MM.1S (cell line): ENCODE measurements at regions not wholly inside any gene's neighbourhood (a gene's known extent, or its start where the extent isn't known, plus 50 kb on each side); places are given as distances from the start of the nearest gene placed in this dataset.

ENCODE experiments used
- EZH2 ChIP-seq: fragments of 300-600 bp; sonication (generic); optimal IDR thresholded peaks from 2 replicates; pipeline ENCODE3; 2017; ENCODE audit warnings: low read depth, mild to moderate bottlenecking, antibody characterized with exemption, low read length, mixed read lengths
- TF ChIP-seq, protein P1 (sequence below): fragments of 300-600 bp; sonication (generic); IDR thresholded peaks from 2 replicates; pipeline ENCODE4 v1.5.1; 2016; ENCODE audit warnings: antibody characterized with exemption, low read length, mixed read lengths

DNA sequence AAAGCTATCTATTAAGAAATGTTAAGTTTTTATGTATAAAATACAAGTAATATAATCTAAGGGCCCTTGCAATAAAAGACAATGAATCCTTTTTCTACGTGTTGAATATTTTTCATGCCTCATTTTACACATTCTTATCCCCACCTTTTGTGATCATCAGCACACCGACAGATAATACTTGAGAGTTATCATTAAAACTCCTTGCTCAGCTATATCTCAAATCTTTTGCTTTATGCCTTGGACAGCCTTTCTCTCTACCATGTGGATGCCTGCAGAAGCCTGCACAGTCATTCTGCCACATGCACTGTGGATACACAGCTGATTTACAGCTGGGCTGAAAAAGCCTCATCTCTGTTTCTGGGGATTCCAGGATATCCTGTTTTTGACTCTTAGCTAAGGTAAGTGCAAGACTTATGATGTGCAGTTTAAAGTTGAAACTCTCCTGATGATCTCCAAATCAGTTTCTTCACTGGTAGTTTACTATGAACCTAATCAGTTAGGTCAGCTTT lies 1565.1 kb downstream of the SI start:
- TF ChIP-seq, protein P1, sequence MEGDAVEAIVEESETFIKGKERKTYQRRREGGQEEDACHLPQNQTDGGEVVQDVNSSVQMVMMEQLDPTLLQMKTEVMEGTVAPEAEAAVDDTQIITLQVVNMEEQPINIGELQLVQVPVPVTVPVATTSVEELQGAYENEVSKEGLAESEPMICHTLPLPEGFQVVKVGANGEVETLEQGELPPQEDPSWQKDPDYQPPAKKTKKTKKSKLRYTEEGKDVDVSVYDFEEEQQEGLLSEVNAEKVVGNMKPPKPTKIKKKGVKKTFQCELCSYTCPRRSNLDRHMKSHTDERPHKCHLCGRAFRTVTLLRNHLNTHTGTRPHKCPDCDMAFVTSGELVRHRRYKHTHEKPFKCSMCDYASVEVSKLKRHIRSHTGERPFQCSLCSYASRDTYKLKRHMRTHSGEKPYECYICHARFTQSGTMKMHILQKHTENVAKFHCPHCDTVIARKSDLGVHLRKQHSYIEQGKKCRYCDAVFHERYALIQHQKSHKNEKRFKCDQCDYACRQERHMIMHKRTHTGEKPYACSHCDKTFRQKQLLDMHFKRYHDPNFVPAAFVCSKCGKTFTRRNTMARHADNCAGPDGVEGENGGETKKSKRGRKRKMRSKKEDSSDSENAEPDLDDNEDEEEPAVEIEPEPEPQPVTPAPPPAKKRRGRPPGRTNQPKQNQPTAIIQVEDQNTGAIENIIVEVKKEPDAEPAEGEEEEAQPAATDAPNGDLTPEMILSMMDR: no peak
- TF ChIP-seq EZH2: no peak
